22Rv1 (cell line): ENCODE measurements at regions not wholly inside any gene's neighbourhood (a gene's known extent, or its start where the extent isn't known, plus 50 kb on each side); places are given as distances from the start of the nearest gene placed in this dataset.

ENCODE experiments used
- ZFX ChIP-seq: fragments of 450-650 bp; IDR thresholded peaks from 2 replicates; pipeline ENCODE4 v1.6.1; 2017; ENCODE audit warnings: antibody characterized with exemption, borderline replicate concordance
- TF ChIP-seq, protein P1 (sequence below): fragments of 450-650 bp; IDR thresholded peaks from 2 replicates; pipeline ENCODE4 v1.5.1; 2017; ENCODE audit warnings: mild to moderate bottlenecking

DNA sequence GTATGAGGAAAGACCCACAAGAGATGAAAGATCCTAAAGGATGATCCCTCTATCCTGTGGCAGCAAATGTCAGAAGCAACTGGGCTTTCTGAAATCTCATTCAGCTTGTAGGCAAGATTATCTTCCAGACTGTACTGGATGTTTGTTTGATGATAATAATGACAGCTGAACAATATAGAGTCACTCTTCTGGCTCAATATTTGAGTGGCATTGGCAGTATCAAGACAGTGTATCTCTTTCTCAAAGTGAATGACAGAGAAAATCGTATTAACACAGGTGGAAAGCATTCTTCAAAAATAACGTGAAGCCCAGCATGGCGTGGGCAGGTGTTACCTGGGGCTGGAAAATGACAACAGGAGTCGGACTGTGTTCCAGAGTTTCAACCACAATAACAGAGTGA lies 114.5 kb downstream of the GPR37 start:
- TF ChIP-seq, protein P1, sequence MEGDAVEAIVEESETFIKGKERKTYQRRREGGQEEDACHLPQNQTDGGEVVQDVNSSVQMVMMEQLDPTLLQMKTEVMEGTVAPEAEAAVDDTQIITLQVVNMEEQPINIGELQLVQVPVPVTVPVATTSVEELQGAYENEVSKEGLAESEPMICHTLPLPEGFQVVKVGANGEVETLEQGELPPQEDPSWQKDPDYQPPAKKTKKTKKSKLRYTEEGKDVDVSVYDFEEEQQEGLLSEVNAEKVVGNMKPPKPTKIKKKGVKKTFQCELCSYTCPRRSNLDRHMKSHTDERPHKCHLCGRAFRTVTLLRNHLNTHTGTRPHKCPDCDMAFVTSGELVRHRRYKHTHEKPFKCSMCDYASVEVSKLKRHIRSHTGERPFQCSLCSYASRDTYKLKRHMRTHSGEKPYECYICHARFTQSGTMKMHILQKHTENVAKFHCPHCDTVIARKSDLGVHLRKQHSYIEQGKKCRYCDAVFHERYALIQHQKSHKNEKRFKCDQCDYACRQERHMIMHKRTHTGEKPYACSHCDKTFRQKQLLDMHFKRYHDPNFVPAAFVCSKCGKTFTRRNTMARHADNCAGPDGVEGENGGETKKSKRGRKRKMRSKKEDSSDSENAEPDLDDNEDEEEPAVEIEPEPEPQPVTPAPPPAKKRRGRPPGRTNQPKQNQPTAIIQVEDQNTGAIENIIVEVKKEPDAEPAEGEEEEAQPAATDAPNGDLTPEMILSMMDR = no peak
- TF ChIP-seq ZFX = no peak
